Activated naive CD4-positive, alpha-beta T cell treated with anti-CD3 and anti-CD28 coated beads, Interleukin-2, amount 10 ng/mL, durations not matched to agents 7 days and 5 days (primary cell): ENCODE measurements at regions not wholly inside any gene's neighbourhood (a gene's known extent, or its start where the extent isn't known, plus 50 kb on each side); places are given as distances from the start of the nearest gene placed in this dataset.

Source experiments
- CTCF ChIA-PET: fragments of 350-600 bp; sonication (Branson Sonifier 250); formaldehyde crosslinking; loops from one replicate; lab custom pipeline; 2021; ENCODE audit warnings: antibody characterized with exemption; lab: Charles Lee
- DNase-seq: peaks from one replicate; pipeline ENCODE4 v3.0.0-alpha.2; 2020
- H3K27ac Mint-ChIP-seq: one replicate; pipeline ENCODE4 v1.8.0; 2021; ENCODE audit warnings: mild to moderate bottlenecking, moderate library complexity, mixed read lengths
- H3K27me3 Mint-ChIP-seq: one replicate; pipeline ENCODE4 v1.8.0; 2021; ENCODE audit warnings: mild to moderate bottlenecking, mixed read lengths
- H3K36me3 Mint-ChIP-seq: one replicate; pipeline ENCODE4 v1.8.0; 2021; ENCODE audit warnings: mixed read lengths
- H3K4me1 Mint-ChIP-seq: one replicate; pipeline ENCODE4 v1.8.0; 2021; ENCODE audit warnings: mixed read lengths
- H3K4me3 Mint-ChIP-seq: one replicate; pipeline ENCODE4 v1.8.0; 2021; ENCODE audit warnings: mild to moderate bottlenecking, moderate library complexity, mixed read lengths
- H3K9me3 Mint-ChIP-seq: one replicate; pipeline ENCODE4 v1.8.0; 2021; ENCODE audit warnings: mixed read lengths

GRCh38 chr3:187943677-187944389, 198.6 kb upstream of the BCL6 start:
- no peak overlapping the region for H3K27ac Mint-ChIP-seq

GRCh38 chr3:187944390-187945179, 199.3 kb upstream of the BCL6 start:
- Mint-ChIP-seq H3K27ac (no peak overlapping the region), H3K9me3 (no peaks in the 10 kb centered on the region), H3K4me1 (peaks cover 7% of the 10 kb centered on the region), H3K36me3 (peaks cover 1% of the 10 kb centered on the region), H3K4me3 (no peak overlapping the region), H3K27me3 (peaks cover 12% of the 10 kb centered on the region)
- CTCF ChIA-PET = interaction anchor here (0.6 to 1.3 kb wide), 3 partner anchors 11 to 18 kb away, joined by 3 read pairs; no protein-coding TSS in a partner anchor
- DNase-seq = no peak

More at GRCh38 chr3:187943677-187944389, 198.6 kb upstream of the BCL6 start:
- CTCF ChIA-PET = no interaction called here
- DNase-seq = no peak
- Mint-ChIP-seq H3K4me1 (peaks cover 7% of the 10 kb centered on the region), H3K36me3 (peaks cover under 1% of the 10 kb centered on the region), H3K9me3 (no peaks in the 10 kb centered on the region), H3K4me3 (no peak overlapping the region), H3K27me3 (peaks cover 14% of the 10 kb centered on the region)

GRCh38 chr3:187945374-187945773, 200.1 kb upstream of the BCL6 start:
- DNase-seq = no peak
- CTCF ChIA-PET = interaction anchor here (0.6 to 1.3 kb wide), 3 partner anchors 10 to 18 kb away, joined by 3 read pairs; no protein-coding TSS in a partner anchor
- no peak overlapping the region for H3K4me3 Mint-ChIP-seq
- H3K27ac Mint-ChIP-seq = no peak overlapping the region
- peaks cover 1% of the 10 kb centered on the region for H3K36me3 Mint-ChIP-seq
- peaks cover 7% of the 10 kb centered on the region for H3K4me1 Mint-ChIP-seq
- H3K27me3 Mint-ChIP-seq = peaks cover 7% of the 10 kb centered on the region
- no peaks in the 10 kb centered on the region for H3K9me3 Mint-ChIP-seq

- no peak for DNase-seq
- Mint-ChIP-seq H3K36me3 (peaks cover 1% of the 10 kb centered on the region), H3K4me3 (no peak overlapping the region), H3K27ac (no peak overlapping the region), H3K4me1 (peaks cover 7% of the 10 kb centered on the region), H3K27me3 (peaks cover 3% of the 10 kb centered on the region), H3K9me3 (no peaks in the 10 kb centered on the region)
- CTCF ChIA-PET = interaction anchor here (1.1 kb wide), 1 partner anchor 9 kb away, joined by 3 read pairs; no protein-coding TSS in a partner anchor
Observed at GRCh38 chr3:187946163-187946691, 201.0 kb upstream of the BCL6 start.

GRCh38 chr3:187946981-187947380, 201.7 kb upstream of the BCL6 start:
- H3K36me3 Mint-ChIP-seq = peaks cover 1% of the 10 kb centered on the region
- no peaks in the 10 kb centered on the region for H3K9me3 Mint-ChIP-seq
- H3K27ac Mint-ChIP-seq = no peak overlapping the region
- peaks cover 3% of the 10 kb centered on the region for H3K27me3 Mint-ChIP-seq
- peaks cover 14% of the 10 kb centered on the region for H3K4me1 Mint-ChIP-seq
- no peak for DNase-seq
- CTCF ChIA-PET = no interaction called here
- H3K4me3 Mint-ChIP-seq = no peak overlapping the region

GRCh38 chr3:187947927-187948682, 202.8 kb upstream of the BCL6 start:
- Mint-ChIP-seq H3K4me1 (peaks cover 16% of the 10 kb centered on the region), H3K36me3 (peaks cover 1% of the 10 kb centered on the region), H3K27ac (no peak overlapping the region), H3K27me3 (peaks cover 3% of the 10 kb centered on the region), H3K9me3 (no peaks in the 10 kb centered on the region), H3K4me3 (no peak overlapping the region)
- CTCF ChIA-PET = no interaction called here
- no peak for DNase-seq

GRCh38 chr3:187949093-187949820, 204.0 kb upstream of the BCL6 start:
- CTCF ChIA-PET = no interaction called here
- peaks cover 3% of the 10 kb centered on the region for H3K27me3 Mint-ChIP-seq
- H3K4me3 Mint-ChIP-seq = no peak overlapping the region
- no peak for DNase-seq
- no peaks in the 10 kb centered on the region for H3K9me3 Mint-ChIP-seq
- H3K27ac Mint-ChIP-seq = no peak overlapping the region
- peaks cover 1% of the 10 kb centered on the region for H3K36me3 Mint-ChIP-seq
- peaks cover 24% of the 10 kb centered on the region for H3K4me1 Mint-ChIP-seq

GRCh38 chr3:187950671-187951070, 203.3 kb upstream of the LPP start:
- H3K27me3 Mint-ChIP-seq = peaks cover 3% of the 10 kb centered on the region
- H3K4me1 Mint-ChIP-seq = peaks cover 38% of the 10 kb centered on the region
- H3K9me3 Mint-ChIP-seq = no peaks in the 10 kb centered on the region
- no peak overlapping the region for H3K27ac Mint-ChIP-seq
- no peak for DNase-seq
- H3K4me3 Mint-ChIP-seq = no peak overlapping the region
- peaks cover 6% of the 10 kb centered on the region for H3K36me3 Mint-ChIP-seq
- CTCF ChIA-PET = no interaction called here

GRCh38 chr3:187951452-187952190, 202.3 kb upstream of the LPP start:
- no peaks in the 10 kb centered on the region for H3K9me3 Mint-ChIP-seq
- H3K36me3 Mint-ChIP-seq = peaks cover 10% of the 10 kb centered on the region
- no peak overlapping the region for H3K4me3 Mint-ChIP-seq
- CTCF ChIA-PET = no interaction called here
- H3K27ac Mint-ChIP-seq = no peak overlapping the region
- H3K4me1 Mint-ChIP-seq = peaks cover 38% of the 10 kb centered on the region
- DNase-seq = no peak
- peaks cover 3% of the 10 kb centered on the region for H3K27me3 Mint-ChIP-seq

GRCh38 chr3:187952849-187953248, 201.1 kb upstream of the LPP start:
- no peak for DNase-seq
- H3K27ac Mint-ChIP-seq = no peak overlapping the region
- H3K9me3 Mint-ChIP-seq = no peaks in the 10 kb centered on the region
- H3K27me3 Mint-ChIP-seq = peaks cover 3% of the 10 kb centered on the region
- H3K4me3 Mint-ChIP-seq = no peak overlapping the region
- CTCF ChIA-PET = interaction anchor here (0.5 kb wide), 1 partner anchor 141 kb away, joined by 4 read pairs; no protein-coding TSS in a partner anchor
- H3K36me3 Mint-ChIP-seq = peaks cover 10% of the 10 kb centered on the region
- peaks cover 46% of the 10 kb centered on the region for H3K4me1 Mint-ChIP-seq

- no peaks in the 10 kb centered on the region for H3K9me3 Mint-ChIP-seq
- peaks cover 13% of the 10 kb centered on the region for H3K36me3 Mint-ChIP-seq
- CTCF ChIA-PET = no interaction called here
- DNase-seq = no peak
- no peak overlapping the region for H3K27ac Mint-ChIP-seq
- H3K4me1 Mint-ChIP-seq = peaks cover 61% of the 10 kb centered on the region
- no peaks in the 10 kb centered on the region for H3K27me3 Mint-ChIP-seq
- no peak overlapping the region for H3K4me3 Mint-ChIP-seq
Observed at GRCh38 chr3:187954516-187954872, 199.5 kb upstream of the LPP start.

- H3K4me3 Mint-ChIP-seq = no peak overlapping the region
- peaks cover 63% of the 10 kb centered on the region for H3K4me1 Mint-ChIP-seq
- H3K27ac Mint-ChIP-seq = no peak overlapping the region
- no peak for DNase-seq
- no peaks in the 10 kb centered on the region for H3K9me3 Mint-ChIP-seq
- CTCF ChIA-PET = interaction anchor here (0.8 to 1.4 kb wide), 3 partner anchors 10 to 123 kb away, joined by 3 to 5 read pairs (median 3); no protein-coding TSS in a partner anchor
- no peaks in the 10 kb centered on the region for H3K27me3 Mint-ChIP-seq
- H3K36me3 Mint-ChIP-seq = peaks cover 13% of the 10 kb centered on the region
Observed at GRCh38 chr3:187954873-187955586, 198.9 kb upstream of the LPP start.
